ENCODE measurements at regions not wholly inside any gene's neighbourhood (a gene's known extent, or its start where the extent isn't known, plus 50 kb on each side); places are given as distances from the start of the nearest gene placed in this dataset.
"Not testable (repeated sequence)": the region's sequence is repeated elsewhere in the genome, so short reads cannot be mapped to it uniquely, and the experiment has no call there.

- H3K27ac ChIP-seq (ENCODE audit: low read depth, low read length); intact Hi-C loops (cut with micrococcal nuclease); BruUV-seq (replicated peaks); H3K4me2 ChIP-seq (ENCODE audit: low read length); ATAC-seq; H3K9me3 ChIP-seq (ENCODE audit: control insufficient read depth in 1 of 2, insufficient read depth in 1 of 2, low read depth in 1 of 2, low read length in 2 of 2); H3K27me3 ChIP-seq (ENCODE audit: insufficient read depth, low read length); H3K79me2 ChIP-seq (ENCODE audit: insufficient read depth, low read length); H2AFZ ChIP-seq (ENCODE audit: low read depth, low read length, poor library complexity, severe bottlenecking); H4K20me1 ChIP-seq (ENCODE audit: insufficient read depth); H3K4me1 ChIP-seq (ENCODE audit: control insufficient read depth in 1 of 2, insufficient read depth in 2 of 2, low read length in 2 of 2); POLR2A ChIA-PET; H3K9ac ChIP-seq (ENCODE audit: low read length); DNase-seq (ENCODE audit: low read depth, low spot score); CTCF ChIA-PET; H3K9me2 ChIP-seq (ENCODE audit: insufficient read depth); H3K4me3 ChIP-seq (replicated peaks in 1 of 2; ENCODE audit: low read depth in 1 of 2, low read length in 2 of 2); H3K36me3 ChIP-seq (ENCODE audit: control insufficient read depth in 1 of 2, insufficient read depth in 2 of 2, low read length in 2 of 2); RAD21 ChIA-PET (ENCODE audit: low non-redundant PET in 1 of 2, low total read pairs in 2 of 2, uncharacterized antibody in 2 of 2, unreplicated experiment in 2 of 2): not testable (repeated sequence)
Observed at GRCh38 chr11:106317208-106317773, 239.8 kb downstream of the AASDHPPT start.

- ChIA-PET POLR2A (no interaction called here), RAD21 (ENCODE audit: low non-redundant PET in 1 of 2, low total read pairs in 2 of 2, uncharacterized antibody in 2 of 2, unreplicated experiment in 2 of 2) (no interaction called here), CTCF (no interaction called here)
- no peaks in the 10 kb centered on the region; the same call in 1 of the 2 replicates for H3K27me3 ChIP-seq (ENCODE audit: insufficient read depth, low read length)
- H3K9me3 ChIP-seq (ENCODE audit: control insufficient read depth in 1 of 2, insufficient read depth in 1 of 2, low read depth in 1 of 2, low read length in 2 of 2): no peaks in the 10 kb centered on the region
- intact Hi-C loops (cut with micrococcal nuclease): no loop called here
- no peak overlapping the region for H3K9ac ChIP-seq (ENCODE audit: low read length)
- no peak overlapping the region for H3K4me2 ChIP-seq (ENCODE audit: low read length)
- ATAC-seq: no peak
- no peaks in the 10 kb centered on the region for H4K20me1 ChIP-seq (ENCODE audit: insufficient read depth)
- no peaks in the 10 kb centered on the region for H3K4me1 ChIP-seq (ENCODE audit: control insufficient read depth in 1 of 2, insufficient read depth in 2 of 2, low read length in 2 of 2)
- BruUV-seq (replicated peaks): no TSS peak
- no peak overlapping the region for H2AFZ ChIP-seq (ENCODE audit: low read depth, low read length, poor library complexity, severe bottlenecking)
- no peaks in the 10 kb centered on the region for H3K79me2 ChIP-seq (ENCODE audit: insufficient read depth, low read length)
- no peak overlapping the region for H3K4me3 ChIP-seq (replicated peaks in 1 of 2; ENCODE audit: low read depth in 1 of 2, low read length in 2 of 2)
- H3K36me3 ChIP-seq (ENCODE audit: control insufficient read depth in 1 of 2, insufficient read depth in 2 of 2, low read length in 2 of 2): no peaks in the 10 kb centered on the region
- H3K27ac ChIP-seq (ENCODE audit: low read depth, low read length): no peak overlapping the region
- no peak for DNase-seq (ENCODE audit: low read depth, low spot score)
- no peak for TF ChIP-seq YY1 (IDR thresholded peaks at IDR 0.05; ENCODE audit: extremely low read depth, insufficient replicate concordance, low read depth, low read length)
- TF ChIP-seq TCF7L2 (IDR thresholded peaks at IDR 0.05; ENCODE audit: borderline replicate concordance, extremely low read depth, insufficient read depth, insufficient read length): no peak
- TF ChIP-seq SP1 (IDR thresholded peaks at IDR 0.05; ENCODE audit: low read depth): no peak
- no peaks in the 10 kb centered on the region for H3K9me2 ChIP-seq (ENCODE audit: insufficient read depth)
Observed at GRCh38 chr11:106321601-106322000, 244.1 kb downstream of the AASDHPPT start.
